DOHH2 (cell line): ENCODE measurements at regions not wholly inside any gene's neighbourhood (a gene's known extent, or its start where the extent isn't known, plus 50 kb on each side); places are given as distances from the start of the nearest gene placed in this dataset.

ENCODE experiments used
- EZH2phosphoT487 ChIP-seq: fragments of 200-600 bp; sonication (generic); IDR thresholded peaks from 2 replicates; pipeline ENCODE4 v1.6.1; 2017; ENCODE audit warnings: borderline replicate concordance, mild to moderate bottlenecking, antibody characterized with exemption, low read length, moderate library complexity, mixed read lengths
- TF ChIP-seq, protein P1 (sequence below): fragments of 200-600 bp; sonication (generic); IDR thresholded peaks from one replicate; pipeline ENCODE4 v1.5.1; 2014; ENCODE audit warnings: antibody characterized with exemption, mild to moderate bottlenecking, low read depth, low read length; ENCODE audit not compliant: poor library complexity, severe bottlenecking

DNA sequence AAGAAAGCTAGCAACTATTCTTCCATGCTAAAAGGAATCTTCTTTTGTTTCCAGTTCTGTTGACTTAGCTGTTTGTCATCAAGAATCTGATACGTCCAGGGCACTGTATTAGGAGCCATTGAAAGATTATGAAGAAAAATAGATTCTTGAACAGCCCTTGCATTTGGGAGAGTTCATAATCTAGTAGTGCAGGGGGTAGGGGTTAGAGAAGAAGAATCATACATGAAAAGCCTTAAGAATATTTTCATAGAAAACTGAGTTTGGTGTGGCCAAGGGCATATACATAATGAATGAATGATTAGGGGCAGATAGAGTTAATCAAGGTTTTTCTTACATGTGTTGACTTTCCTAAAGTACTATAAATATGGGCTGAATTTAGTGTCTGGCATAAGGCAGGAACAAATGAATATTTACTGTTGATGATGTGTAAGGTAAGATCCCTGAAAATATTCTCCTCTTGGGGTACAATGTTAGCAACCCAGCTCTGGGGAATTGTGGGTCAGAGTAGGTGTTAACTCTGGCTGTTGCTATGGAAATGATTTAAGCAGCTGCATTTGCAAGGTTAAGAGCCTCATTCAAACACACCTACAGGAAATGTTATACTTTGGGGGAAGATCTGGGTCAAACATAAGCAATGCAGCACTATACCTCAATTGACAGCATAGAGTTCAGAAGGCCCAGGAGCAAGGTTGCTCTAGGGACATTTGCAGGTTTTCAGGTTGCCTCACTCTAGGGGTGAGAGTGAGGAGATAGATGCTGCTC, 667.3 kb upstream of the CITED2 start:
- TF ChIP-seq, protein P1, sequence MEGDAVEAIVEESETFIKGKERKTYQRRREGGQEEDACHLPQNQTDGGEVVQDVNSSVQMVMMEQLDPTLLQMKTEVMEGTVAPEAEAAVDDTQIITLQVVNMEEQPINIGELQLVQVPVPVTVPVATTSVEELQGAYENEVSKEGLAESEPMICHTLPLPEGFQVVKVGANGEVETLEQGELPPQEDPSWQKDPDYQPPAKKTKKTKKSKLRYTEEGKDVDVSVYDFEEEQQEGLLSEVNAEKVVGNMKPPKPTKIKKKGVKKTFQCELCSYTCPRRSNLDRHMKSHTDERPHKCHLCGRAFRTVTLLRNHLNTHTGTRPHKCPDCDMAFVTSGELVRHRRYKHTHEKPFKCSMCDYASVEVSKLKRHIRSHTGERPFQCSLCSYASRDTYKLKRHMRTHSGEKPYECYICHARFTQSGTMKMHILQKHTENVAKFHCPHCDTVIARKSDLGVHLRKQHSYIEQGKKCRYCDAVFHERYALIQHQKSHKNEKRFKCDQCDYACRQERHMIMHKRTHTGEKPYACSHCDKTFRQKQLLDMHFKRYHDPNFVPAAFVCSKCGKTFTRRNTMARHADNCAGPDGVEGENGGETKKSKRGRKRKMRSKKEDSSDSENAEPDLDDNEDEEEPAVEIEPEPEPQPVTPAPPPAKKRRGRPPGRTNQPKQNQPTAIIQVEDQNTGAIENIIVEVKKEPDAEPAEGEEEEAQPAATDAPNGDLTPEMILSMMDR = no peak
- TF ChIP-seq EZH2phosphoT487 = no peak
